Neural cell (in vitro differentiated cells): ENCODE measurements at regions not wholly inside any gene's neighbourhood (a gene's known extent, or its start where the extent isn't known, plus 50 kb on each side); places are given as distances from the start of the nearest gene placed in this dataset.

Source experiments
- EP300 ChIP-seq: fragments of 450-650 bp; conservative IDR thresholded peaks from 2 replicates; pipeline ENCODE4 v1.6.1; 2014; ENCODE audit warnings: antibody characterized with exemption, mild to moderate bottlenecking, moderate library complexity; ENCODE audit not compliant: poor library complexity, severe bottlenecking
- MXI1 ChIP-seq: fragments of 450-650 bp; conservative IDR thresholded peaks from 2 replicates; pipeline ENCODE4 v1.6.1; 2014; ENCODE audit warnings: antibody characterized with exemption, mild to moderate bottlenecking; ENCODE audit not compliant: poor library complexity, severe bottlenecking
- POLR2AphosphoS5 ChIP-seq: IDR thresholded peaks from 2 replicates; pipeline ENCODE4 v1.6.1; 2012
- RAD21 ChIP-seq: fragments of 450-650 bp; conservative IDR thresholded peaks from 2 replicates; pipeline ENCODE4 v1.6.1; 2014; ENCODE audit warnings: antibody characterized with exemption, mild to moderate bottlenecking, moderate library complexity
- TAF1 ChIP-seq: IDR thresholded peaks from 2 replicates; pipeline ENCODE4 v1.6.1; 2012; ENCODE audit warnings: low read depth
- TF ChIP-seq, protein P1 (sequence below): fragments of 450-650 bp; IDR thresholded peaks from 2 replicates; pipeline ENCODE4 v1.5.1; 2014; ENCODE audit warnings: antibody characterized with exemption, mild to moderate bottlenecking, moderate library complexity; ENCODE audit not compliant: poor library complexity, severe bottlenecking

DNA sequence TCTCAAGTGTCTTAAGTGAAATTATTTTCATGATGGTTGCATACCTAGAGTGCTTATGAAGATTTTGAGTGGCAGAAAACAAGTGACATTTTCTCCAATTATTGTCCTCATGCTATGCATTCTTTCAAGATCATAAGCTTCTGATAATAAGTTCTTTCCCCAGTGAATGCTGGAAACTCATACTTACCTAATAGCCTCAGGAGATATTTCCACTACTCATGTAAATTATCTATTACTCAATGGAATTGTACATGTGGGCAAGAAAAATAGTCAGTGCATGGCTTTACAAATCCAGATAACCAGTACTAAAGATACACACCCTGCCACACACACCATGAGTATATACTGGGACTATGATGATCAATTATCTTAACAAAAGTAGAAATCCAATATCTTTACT lies 1219.4 kb upstream of the C9orf72 start:
- TF ChIP-seq, protein P1, sequence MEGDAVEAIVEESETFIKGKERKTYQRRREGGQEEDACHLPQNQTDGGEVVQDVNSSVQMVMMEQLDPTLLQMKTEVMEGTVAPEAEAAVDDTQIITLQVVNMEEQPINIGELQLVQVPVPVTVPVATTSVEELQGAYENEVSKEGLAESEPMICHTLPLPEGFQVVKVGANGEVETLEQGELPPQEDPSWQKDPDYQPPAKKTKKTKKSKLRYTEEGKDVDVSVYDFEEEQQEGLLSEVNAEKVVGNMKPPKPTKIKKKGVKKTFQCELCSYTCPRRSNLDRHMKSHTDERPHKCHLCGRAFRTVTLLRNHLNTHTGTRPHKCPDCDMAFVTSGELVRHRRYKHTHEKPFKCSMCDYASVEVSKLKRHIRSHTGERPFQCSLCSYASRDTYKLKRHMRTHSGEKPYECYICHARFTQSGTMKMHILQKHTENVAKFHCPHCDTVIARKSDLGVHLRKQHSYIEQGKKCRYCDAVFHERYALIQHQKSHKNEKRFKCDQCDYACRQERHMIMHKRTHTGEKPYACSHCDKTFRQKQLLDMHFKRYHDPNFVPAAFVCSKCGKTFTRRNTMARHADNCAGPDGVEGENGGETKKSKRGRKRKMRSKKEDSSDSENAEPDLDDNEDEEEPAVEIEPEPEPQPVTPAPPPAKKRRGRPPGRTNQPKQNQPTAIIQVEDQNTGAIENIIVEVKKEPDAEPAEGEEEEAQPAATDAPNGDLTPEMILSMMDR: no peak
- TF ChIP-seq POLR2AphosphoS5: no peak
- TF ChIP-seq RAD21: no peak
- no peak for TF ChIP-seq TAF1
- TF ChIP-seq EP300: no peak
- no peak for TF ChIP-seq MXI1
